Middle frontal gyrus (tissue), 1 donor: ENCODE measurements at regions not wholly inside any gene's neighbourhood (a gene's known extent, or its start where the extent isn't known, plus 50 kb on each side); places are given as distances from the start of the nearest gene placed in this dataset.

Experiments
- DNase-seq: peaks from one replicate; pipeline ENCODE4 v3.0.0-alpha.2; 2015; ENCODE audit warnings: low spot score; ENCODE audit errors: extremely low spot score

- DNase-seq = no peak
These were observed 327.9 kb upstream of the SORCS1 start for GRCh38 chr10:107492389-107492788.

GRCh38 chr10:107490389-107490788 lies 325.9 kb upstream of the SORCS1 start:
- DNase-seq = no peak

- no peak for DNase-seq
These were observed 322.8 kb upstream of the SORCS1 start for GRCh38 chr10:107487284-107487683.

GRCh38 chr10:107485019-107485418 lies 320.5 kb upstream of the SORCS1 start:
- DNase-seq = no peak

- no peak for DNase-seq
These were observed 317.4 kb upstream of the SORCS1 start for GRCh38 chr10:107481881-107482280.

GRCh38 chr10:107481224-107481623 lies 316.7 kb upstream of the SORCS1 start:
- no peak for DNase-seq

GRCh38 chr10:107480781-107481180 lies 316.3 kb upstream of the SORCS1 start:
- DNase-seq = no peak

GRCh38 chr10:107477266-107477665 lies 312.8 kb upstream of the SORCS1 start:
- DNase-seq = no peak

- no peak for DNase-seq
These were observed 311.9 kb upstream of the SORCS1 start for GRCh38 chr10:107476408-107476807.

- no peak for DNase-seq
These were observed 310.1 kb upstream of the SORCS1 start for GRCh38 chr10:107474650-107475049.

- no peak for DNase-seq
These were observed 308.7 kb upstream of the SORCS1 start for GRCh38 chr10:107473225-107473624.

- no peak for DNase-seq
These were observed 307.4 kb upstream of the SORCS1 start for GRCh38 chr10:107471911-107472310.

GRCh38 chr10:107453561-107453960 lies 289.1 kb upstream of the SORCS1 start:
- DNase-seq = no peak

- DNase-seq = no peak
These were observed 286.5 kb upstream of the SORCS1 start for GRCh38 chr10:107451047-107451446.

GRCh38 chr10:107450056-107450455 lies 285.6 kb upstream of the SORCS1 start:
- DNase-seq = no peak

- DNase-seq = no peak
These were observed 279.9 kb upstream of the SORCS1 start for GRCh38 chr10:107444443-107444842.

- DNase-seq = no peak
These were observed 279.3 kb upstream of the SORCS1 start for GRCh38 chr10:107443813-107444212.

- no peak for DNase-seq
These were observed 278.8 kb upstream of the SORCS1 start for GRCh38 chr10:107443326-107443725.

GRCh38 chr10:107442035-107442505 lies 277.6 kb upstream of the SORCS1 start:
- DNase-seq = no peak

- no peak for DNase-seq
These were observed 276.2 kb upstream of the SORCS1 start for GRCh38 chr10:107440741-107441140.

GRCh38 chr10:107437921-107438320 lies 273.4 kb upstream of the SORCS1 start:
- DNase-seq = no peak

GRCh38 chr10:107436568-107436967 lies 272.1 kb upstream of the SORCS1 start:
- no peak for DNase-seq

GRCh38 chr10:107434854-107435253 lies 270.3 kb upstream of the SORCS1 start:
- DNase-seq = no peak

GRCh38 chr10:107434201-107434600 lies 269.7 kb upstream of the SORCS1 start:
- DNase-seq = no peak
